SHP77 (cell line): ENCODE measurements at regions not wholly inside any gene's neighbourhood (a gene's known extent, or its start where the extent isn't known, plus 50 kb on each side); places are given as distances from the start of the nearest gene placed in this dataset.
A peak's percentile ranks its signal among the peaks of the same experiment; 100 is the strongest.
"Not testable (repeated sequence)": the region's sequence is repeated elsewhere in the genome, so short reads cannot be mapped to it uniquely, and the experiment has no call there.

Source experiments
- DNase-seq, 2 experiments: peaks; one replicate each; lab custom pipeline; 2025; lab: John Stamatoyannopoulos, UW

- DNase-seq: no peak
Measured at GRCh38 chr5:143533475-143533874, 130.0 kb upstream of the NR3C1 start.

GRCh38 chr5:143527808-143528207, 124.3 kb upstream of the NR3C1 start:
- peak in 1 of 2 experiments; percentile 41 for DNase-seq

GRCh38 chr5:143525176-143525575, 121.7 kb upstream of the NR3C1 start:
- DNase-seq: no peak

DNA sequence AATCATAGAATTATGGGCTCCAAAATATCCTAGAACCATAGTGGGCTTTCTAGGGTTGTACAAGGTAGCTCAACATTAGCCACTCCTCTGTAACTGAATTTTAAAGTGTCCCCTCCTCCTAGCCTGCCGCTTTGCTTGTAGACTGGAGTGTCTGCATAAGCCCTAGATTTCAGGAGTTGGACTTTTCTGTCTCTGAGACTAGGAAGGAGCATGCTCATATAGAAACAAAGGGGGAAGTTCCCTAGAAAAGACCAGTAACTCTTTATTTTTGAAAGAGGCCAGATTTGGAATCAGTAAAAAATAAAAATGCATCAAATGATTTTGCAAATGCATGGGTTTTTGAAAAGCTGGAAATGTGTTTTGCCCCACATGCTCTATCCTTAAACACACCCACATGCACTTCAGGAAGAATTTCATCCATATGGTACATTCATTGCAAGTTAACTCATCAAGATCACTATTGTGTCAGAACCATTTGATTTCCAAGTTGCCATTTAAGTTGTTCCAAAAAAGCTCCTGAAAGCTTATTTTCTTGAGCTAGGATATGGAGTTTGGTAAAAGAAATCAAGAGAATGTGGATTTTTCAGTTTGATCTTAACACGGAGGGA, 121.0 kb upstream of the NR3C1 start:
- DNase-seq: no peak

- DNase-seq: no peak
Measured at GRCh38 chr5:143521846-143522400, 118.4 kb upstream of the NR3C1 start.

- DNase-seq: no peak
Measured at GRCh38 chr5:143521141-143521540, 117.7 kb upstream of the NR3C1 start.

DNA sequence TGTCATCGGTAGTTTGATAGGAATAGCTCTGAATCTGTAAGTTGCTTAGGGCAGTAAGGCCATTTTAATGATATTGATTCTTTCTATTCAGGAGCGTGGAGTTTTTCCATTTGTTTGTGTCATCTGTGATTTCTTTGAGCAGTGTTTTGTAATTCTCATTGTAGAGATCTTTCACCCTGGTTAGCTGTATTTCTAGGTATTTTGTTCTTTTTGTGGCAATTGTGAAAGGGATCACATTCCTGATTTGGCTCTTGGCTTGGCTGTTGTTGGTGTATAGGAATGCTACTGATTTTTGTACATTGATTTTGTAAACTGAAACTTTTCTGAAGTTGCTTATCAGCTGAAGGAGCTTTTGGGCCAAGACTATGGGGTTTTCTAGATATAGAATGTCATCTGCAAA, 115.7 kb upstream of the NR3C1 start:
- DNase-seq: not testable (repeated sequence)

DNA sequence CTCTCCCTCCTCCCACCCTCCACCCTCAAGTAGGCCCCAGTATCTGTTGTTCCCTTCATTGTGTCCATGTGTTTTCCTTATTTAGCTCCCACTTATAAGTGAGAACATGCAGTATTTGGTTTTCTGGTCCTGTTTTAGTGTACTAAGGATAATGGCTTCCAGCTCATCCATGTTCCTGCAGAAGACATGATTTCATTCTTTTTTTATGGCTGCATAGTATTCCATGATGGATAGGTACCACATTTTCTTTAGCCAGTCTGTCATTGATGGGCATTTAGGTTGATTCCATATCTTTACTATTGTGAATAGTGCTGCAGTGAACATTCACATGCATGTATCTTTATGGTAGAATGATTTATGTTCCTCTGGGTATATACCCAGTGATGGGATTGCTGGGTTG, 114.3 kb upstream of the NR3C1 start:
- not testable (repeated sequence) for DNase-seq

GRCh38 chr5:143516249-143516648, 112.8 kb upstream of the NR3C1 start:
- no peak for DNase-seq

DNA sequence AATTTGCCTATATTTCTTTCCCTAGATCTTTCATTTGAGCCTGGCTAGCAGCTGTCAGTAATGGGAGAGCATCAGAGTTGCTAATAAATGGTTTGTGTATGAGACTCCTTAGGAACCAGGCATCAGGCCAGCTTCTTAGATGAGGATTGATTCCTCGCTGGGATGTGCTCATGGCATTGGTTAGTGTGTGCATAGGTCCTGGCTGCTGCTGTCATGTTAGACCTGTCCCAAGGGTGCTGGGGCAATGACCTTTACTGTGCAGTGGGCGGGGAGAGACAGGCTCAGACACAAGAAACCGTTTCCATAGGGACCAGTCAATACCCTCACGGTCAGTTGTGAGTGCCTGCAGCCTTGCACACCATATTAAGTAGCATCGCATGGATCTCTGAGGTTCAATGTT, 112.3 kb upstream of the NR3C1 start:
- DNase-seq: no peak

DNA sequence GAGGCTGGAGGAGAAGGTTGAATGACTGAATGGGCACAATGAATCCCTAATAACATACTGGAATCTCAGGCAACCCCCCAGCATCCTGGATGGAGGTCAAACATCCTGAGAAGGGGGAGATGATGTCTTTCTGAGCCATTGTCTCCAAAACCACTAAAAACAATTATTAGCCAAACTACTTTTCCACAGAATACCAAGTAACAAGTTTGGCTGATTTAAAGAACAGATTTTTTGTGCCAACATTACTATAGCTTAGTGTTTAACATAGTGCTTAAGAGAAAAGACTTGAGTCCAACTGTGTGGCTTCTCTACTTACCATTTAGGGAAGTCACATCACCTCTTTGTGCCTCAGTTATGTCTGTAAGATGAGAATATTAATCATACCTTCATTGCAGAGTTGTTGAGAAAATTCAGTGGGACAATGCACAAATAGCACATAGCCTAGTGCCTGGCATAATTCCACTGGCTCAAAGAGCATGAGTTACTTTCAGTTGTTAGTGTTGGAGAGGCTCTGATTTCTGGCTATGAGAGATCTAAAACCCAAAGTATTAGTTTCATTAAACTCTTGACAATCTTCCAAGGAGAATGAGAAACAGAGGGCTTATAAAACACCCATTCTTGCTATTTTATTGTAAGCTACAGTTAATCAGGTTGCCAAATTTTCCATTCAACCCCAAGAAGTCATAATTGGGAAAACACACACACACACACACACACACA, 111.3 kb upstream of the NR3C1 start:
- DNase-seq: no peak

DNA sequence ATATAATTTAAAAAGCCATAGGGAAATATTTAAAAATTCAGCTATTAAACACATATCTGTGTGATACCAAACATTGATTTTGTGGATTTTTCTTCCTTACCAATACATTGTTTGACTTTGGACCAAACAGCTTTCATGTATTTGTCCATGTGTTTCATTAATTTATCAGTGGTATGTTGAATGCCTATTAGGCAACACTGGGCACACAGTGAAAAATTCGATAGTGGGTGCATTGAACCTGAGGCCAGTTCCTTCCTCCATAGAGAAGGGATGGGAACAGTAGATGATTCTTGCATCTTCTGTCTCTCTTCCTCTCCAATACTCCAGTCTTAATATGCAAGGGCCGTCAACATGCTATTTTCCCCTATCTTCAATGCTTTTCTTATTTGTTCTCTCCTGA, 110.2 kb upstream of the NR3C1 start:
- no peak for DNase-seq

DNA sequence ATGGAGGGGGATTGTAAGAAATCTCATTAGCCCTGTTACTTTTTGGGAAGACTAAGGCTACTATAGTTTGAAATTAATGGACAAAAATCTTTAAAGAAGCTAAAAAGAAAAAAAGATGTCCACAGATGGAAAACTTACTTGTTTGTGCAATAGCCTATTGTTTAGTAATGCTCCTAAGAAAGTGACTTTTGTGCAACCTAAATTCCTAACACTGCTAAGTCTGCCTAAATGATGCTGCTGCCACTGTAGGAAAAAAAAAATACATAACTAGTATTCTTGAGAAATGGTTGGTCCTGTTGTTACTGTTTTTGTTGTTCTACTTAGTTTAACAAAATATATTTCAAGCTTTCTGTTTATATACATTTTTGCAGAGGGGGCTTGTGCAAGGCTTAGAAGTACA, 108.2 kb upstream of the NR3C1 start:
- DNase-seq: no peak

DNA sequence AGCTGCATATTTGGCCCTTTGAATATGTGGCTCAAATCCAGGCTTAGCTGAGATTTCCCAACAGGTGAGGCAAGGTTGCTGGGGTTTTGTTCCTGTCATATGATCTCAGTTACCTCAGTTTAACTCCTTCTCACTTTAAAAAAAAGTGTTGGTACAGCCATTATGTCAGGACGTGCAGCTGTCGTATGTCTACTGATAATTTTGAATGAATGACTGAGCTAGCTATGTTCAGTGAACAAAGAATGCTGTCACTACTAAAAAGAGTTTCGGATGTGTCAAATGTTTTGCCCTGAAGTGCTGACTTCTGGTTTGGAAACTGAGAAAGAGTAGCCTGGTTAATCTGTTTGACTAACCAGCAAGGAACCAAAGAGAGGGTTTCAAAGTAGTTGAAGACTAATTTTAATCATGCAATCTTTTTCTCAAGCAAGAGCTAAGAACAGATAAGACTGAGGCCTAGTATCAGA, 106.3 kb upstream of the NR3C1 start:
- DNase-seq: no peak

GRCh38 chr5:143506836-143507552, 103.5 kb upstream of the NR3C1 start:
- DNase-seq: no peak

GRCh38 chr5:143505934-143506333, 102.4 kb upstream of the NR3C1 start:
- DNase-seq: no peak

DNA sequence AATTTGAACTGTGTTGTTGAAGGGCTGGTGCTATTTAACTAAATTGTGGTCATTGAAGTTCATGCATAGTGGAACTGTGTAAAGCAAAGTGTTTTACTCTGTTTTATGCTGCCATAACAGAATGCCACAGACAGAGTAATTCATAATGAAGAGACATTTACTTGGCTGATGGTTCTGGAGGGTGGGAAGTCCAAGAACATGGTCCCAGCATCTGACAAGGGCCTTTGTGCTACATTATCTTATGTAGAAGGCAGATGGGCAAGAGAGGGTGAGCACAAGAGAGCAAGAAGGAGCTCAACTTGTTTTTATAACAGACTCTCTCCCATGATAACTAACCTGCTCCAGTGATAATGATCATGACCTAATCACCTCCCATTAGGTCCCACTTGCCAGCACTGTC, 101.9 kb upstream of the NR3C1 start:
- DNase-seq: no peak

- DNase-seq: no peak
Measured at GRCh38 chr5:143501310-143502044, 98.0 kb upstream of the NR3C1 start.

DNA sequence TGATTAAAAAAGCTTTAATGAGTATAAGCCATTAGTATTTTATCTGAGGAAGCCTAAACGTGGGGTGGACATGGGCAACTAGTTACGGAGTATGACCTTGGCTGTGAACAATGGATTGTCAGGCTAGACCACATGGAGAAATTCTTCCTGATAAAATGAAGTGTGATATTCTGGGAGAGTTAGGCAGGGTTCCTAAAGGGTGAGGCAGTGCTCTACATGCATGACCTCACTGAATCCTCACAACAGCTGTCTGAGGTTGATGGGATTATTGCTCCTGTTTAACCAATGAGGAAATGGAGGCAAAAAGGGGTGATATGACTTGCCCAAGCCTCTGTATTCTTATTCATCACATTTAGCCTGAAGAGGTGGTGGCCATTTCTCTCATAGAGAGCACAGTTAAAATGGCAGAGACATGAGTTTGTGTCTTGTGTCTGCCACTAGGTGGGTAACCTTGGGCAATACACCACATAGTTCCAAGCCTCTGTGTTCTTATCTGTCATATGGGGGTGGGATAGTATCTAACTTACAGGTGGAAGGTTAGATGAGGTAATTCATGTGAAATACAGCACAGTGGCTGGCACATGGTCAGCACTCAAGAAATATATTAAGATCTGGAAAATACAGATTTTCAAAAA, 96.1 kb upstream of the NR3C1 start:
- DNase-seq: no peak

DNA sequence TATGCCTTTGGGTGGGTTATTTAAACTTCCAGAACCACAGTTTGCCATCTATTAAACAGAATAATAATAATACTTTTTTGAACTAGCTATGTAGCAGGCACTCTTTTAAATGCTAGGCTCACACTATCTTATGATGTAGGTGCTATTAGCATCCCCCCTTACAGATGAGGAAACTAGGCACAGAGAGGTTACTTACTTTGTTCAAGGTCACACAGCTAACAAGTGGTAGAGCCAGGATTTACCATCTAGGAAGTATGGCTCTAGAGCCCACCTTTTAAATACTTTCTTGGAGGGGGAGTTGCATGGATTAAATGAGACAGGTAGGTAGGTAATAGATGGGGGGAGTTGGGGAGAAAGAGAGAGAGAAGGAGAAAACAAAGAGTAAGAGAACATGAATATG, 95.3 kb upstream of the NR3C1 start:
- DNase-seq: no peak

- DNase-seq: no peak
Measured at GRCh38 chr5:143497749-143498148, 94.3 kb upstream of the NR3C1 start.

DNA sequence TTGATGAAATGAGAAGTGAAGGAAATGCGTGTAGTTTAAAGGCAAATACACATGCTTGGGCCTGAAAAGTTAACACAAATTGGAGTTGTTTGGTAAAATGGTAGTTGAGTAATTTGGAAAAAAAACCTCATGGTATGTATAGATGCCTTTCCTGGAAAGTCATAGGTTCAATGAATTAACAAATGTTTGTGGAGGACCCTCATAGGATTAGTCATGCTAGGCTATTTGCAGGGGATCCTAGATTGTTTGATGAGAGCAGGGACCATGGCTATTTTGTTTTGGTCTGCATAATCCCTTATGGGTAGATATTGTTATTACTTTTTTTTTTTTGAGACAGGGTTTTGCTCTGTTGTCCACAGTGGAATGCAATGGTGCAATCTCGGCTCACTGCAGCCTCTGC, 93.5 kb upstream of the NR3C1 start:
- DNase-seq: no peak
